K562 (cell line): ENCODE measurements at regions not wholly inside any gene's neighbourhood (a gene's known extent, or its start where the extent isn't known, plus 50 kb on each side); places are given as distances from the start of the nearest gene placed in this dataset.

Experiments used
- ATAC-seq: fragments of 200-7000 bp; cut with Tn5 transposase; 3 replicates; pipeline ENCODE4 v1.9.1; 2020; ENCODE audit warnings: moderate library complexity
- BruUV-seq: library from RNA; stranded (reverse); fragments of 400-500 nt; replicated peaks from 2 replicates; lab custom pipeline; 2021; lab: Mats Ljungman, UMichigan
- CTCF ChIA-PET: fragments of 300-600 bp; formaldehyde crosslinking; extraction: SDS; loops from one replicate; lab custom pipeline; 2021; ENCODE audit warnings: low intra/inter-chr PET ratio; lab: Yijun Ruan, JAX
- POLR2A ChIA-PET: fragments of 300-600, 350-650 bp; sonication (Branson Sonifier 250); formaldehyde crosslinking; extraction: SDS; loops from one replicate; lab custom pipeline; 2021; ENCODE audit warnings: antibody characterized with exemption, inconsistent platforms; lab: Yijun Ruan, JAX
- DNase-seq, 4 experiments: peaks; one replicate each; pipeline versions ENCODE4 v3.0.0 to v3.0.0-alpha.2; 2011 to 2018; ENCODE audit warnings: low spot score in 3 of 4, mixed read lengths in 3 of 4; ENCODE audit errors: extremely low read depth in 1 of 4
- FAIRE-seq: peaks from 2 replicates; lab custom pipeline; 2011; peaks lifted over from hg19 to GRCh38; lab: Jason Lieb, UNC
- H2AFZ ChIP-seq: 2 replicates; pipeline ENCODE4 v1.6.0; 2011; ENCODE audit warnings: low read depth, low read length, control low read depth, inconsistent platforms
- H3K27ac ChIP-seq: fragments of 200-600 bp; 3 replicates; pipeline ENCODE4 v1.8.0; 2011; ENCODE audit warnings: low read depth, mild to moderate bottlenecking, control low read depth, inconsistent platforms, low read length, moderate library complexity, mixed read lengths; ENCODE audit errors: extremely low read depth
- H3K27me3 ChIP-seq, 2 experiments: fragments of 300-600 bp in 1 of 2; 2 replicates in 1 of 2; 3 replicates in 1 of 2; pipeline versions ENCODE4 v1.6.0 to v1.8.0; 2011; ENCODE audit warnings: inconsistent platforms in 2 of 2, low read length in 2 of 2, mild to moderate bottlenecking in 1 of 2, mixed read lengths in 1 of 2, moderate library complexity in 1 of 2; ENCODE audit not compliant: control insufficient read depth in 2 of 2, insufficient read depth in 2 of 2
- H3K36me3 ChIP-seq: fragments of 300-600 bp; 3 replicates; pipeline ENCODE4 v1.8.0; 2011; ENCODE audit warnings: mild to moderate bottlenecking, low read length, inconsistent platforms; ENCODE audit not compliant: control insufficient read depth, insufficient read depth
- H3K4me1 ChIP-seq, 2 experiments: fragments of 200-600 bp in 1 of 2; replicated peaks in 1 of 2; 2 replicates in 1 of 2; 3 replicates in 1 of 2; pipeline versions ENCODE4 v1.5.1 to v1.8.0; 2011; ENCODE audit warnings: inconsistent platforms in 2 of 2, low read length in 2 of 2, mild to moderate bottlenecking in 1 of 2, mixed read lengths in 1 of 2, moderate library complexity in 1 of 2; ENCODE audit not compliant: control insufficient read depth in 2 of 2, insufficient read depth in 2 of 2
- H3K4me2 ChIP-seq: 2 replicates; pipeline ENCODE4 v1.6.1; 2011; ENCODE audit warnings: low read length, control low read depth, inconsistent platforms, mixed read lengths; ENCODE audit not compliant: insufficient read depth
- H3K4me3 ChIP-seq: fragments of 200-600 bp; sonication (generic), shearing (Covaris generic); 2 replicates; pipeline ENCODE4 v1.5.1; 2016; ENCODE audit warnings: control low read depth, inconsistent platforms
- H3K79me2 ChIP-seq: fragments of 200-600 bp; 3 replicates; pipeline ENCODE4 v1.8.0; 2011; ENCODE audit warnings: low read length, inconsistent platforms; ENCODE audit not compliant: control insufficient read depth, insufficient read depth
- H3K9ac ChIP-seq, 2 experiments: 2 replicates each; pipeline versions ENCODE4 v1.6.0 to v1.6.1; 2011; ENCODE audit warnings: low read depth in 2 of 2, low read length in 2 of 2, control low read depth in 1 of 2, inconsistent platforms in 1 of 2, mild to moderate bottlenecking in 1 of 2, mixed read lengths in 1 of 2; ENCODE audit not compliant: insufficient read depth in 1 of 2
- H3K9me1 ChIP-seq: one replicate; pipeline ENCODE4 v1.6.0; 2011; ENCODE audit warnings: inconsistent platforms, mild to moderate bottlenecking, low read length, moderate library complexity; ENCODE audit not compliant: control insufficient read depth, insufficient read depth
- H3K9me3 ChIP-seq: replicated peaks from 2 replicates; pipeline ENCODE4 v1.5.1; 2011; ENCODE audit warnings: low read depth, low read length, inconsistent platforms; ENCODE audit not compliant: control insufficient read depth, insufficient read depth
- H4K20me1 ChIP-seq: replicated peaks from 2 replicates; pipeline ENCODE4 v1.6.1; 2011; ENCODE audit warnings: low read length, inconsistent platforms, mixed read lengths; ENCODE audit not compliant: control insufficient read depth, insufficient read depth
- BCOR ChIP-seq: fragments of 450-650 bp; IDR thresholded peaks from 2 replicates; pipeline ENCODE4 v1.6.1; 2016
- CHD4 ChIP-seq: fragments of 200-600 bp; sonication (generic); IDR thresholded peaks from 3 replicates; pipeline ENCODE4 v1.6.1; 2012; ENCODE audit warnings: low read depth, mild to moderate bottlenecking, mixed read lengths, low read length, inconsistent platforms; ENCODE audit not compliant: insufficient read depth, insufficient replicate concordance, poor library complexity, severe bottlenecking
- EHMT2 ChIP-seq: fragments of 450-650 bp; IDR thresholded peaks from 2 replicates; pipeline ENCODE4 v1.6.1; 2018; ENCODE audit warnings: antibody characterized with exemption
- GTF2A2 ChIP-seq: IDR thresholded peaks from 2 replicates; pipeline ENCODE4 v1.6.1; 2016; ENCODE audit warnings: mild to moderate bottlenecking, missing genetic modification characterization, missing compliant biosample characterization
- HMG20B ChIP-seq: fragments of 250-450 bp; sonication (Bioruptor Pico); IDR thresholded peaks from 2 replicates; pipeline ENCODE4 v1.5.0; 2021; ENCODE audit warnings: mild to moderate bottlenecking
- HNRNPL ChIP-seq: fragments of 200-400 bp; formaldehyde crosslinking; IDR thresholded peaks from 2 replicates; pipeline ENCODE4 v1.6.1; 2017; ENCODE audit warnings: low read depth, mild to moderate bottlenecking, low read length
- NR2C1 ChIP-seq, 2 experiments: fragments of 450-650 bp; IDR thresholded peaks; 2 replicates each; pipeline ENCODE4 v1.6.1; 2017; ENCODE audit warnings: mild to moderate bottlenecking in 2 of 2, antibody characterized with exemption in 1 of 2, inconsistent platforms in 1 of 2, missing compliant biosample characterization in 1 of 2, missing genetic modification characterization in 1 of 2
- SMAD4 ChIP-seq: fragments of 250-450 bp; sonication (Bioruptor Pico); conservative IDR thresholded peaks from 2 replicates; pipeline ENCODE4 v1.8.0; 2021; ENCODE audit warnings: inconsistent platforms, mild to moderate bottlenecking, moderate library complexity
- TFAM ChIP-seq: fragments of 250-450 bp; sonication (Bioruptor Pico); conservative IDR thresholded peaks from 2 replicates; pipeline ENCODE4 v1.5.0; 2021; ENCODE audit warnings: mild to moderate bottlenecking, moderate library complexity
- ZNF253 ChIP-seq: fragments of 250-450 bp; sonication (Bioruptor Pico); conservative IDR thresholded peaks from 2 replicates; pipeline ENCODE4 v1.6.1; 2021; ENCODE audit warnings: mild to moderate bottlenecking
- ZNF431 ChIP-seq: sonication (generic); formaldehyde crosslinking; IDR thresholded peaks from 2 replicates; pipeline ENCODE4 v1.8.0; 2022; ENCODE audit warnings: mild to moderate bottlenecking, missing genetic modification reagents
- ZZZ3 ChIP-seq: fragments of 450-650 bp; IDR thresholded peaks from 2 replicates; pipeline ENCODE4 v1.6.1; 2016; ENCODE audit warnings: antibody characterized with exemption, mild to moderate bottlenecking, moderate library complexity
- WGBS: fragments of 100-300 bp; shearing (Covaris generic); methylation state at CpG from one replicate; pipeline ENCODE4 v1.1.6; 2016; ENCODE audit warnings: low coverage, mixed read lengths; ENCODE audit not compliant: insufficient coverage; ENCODE audit errors: missing lambda C conversion rate; 5-methylcytosine and 5-hydroxymethylcytosine counted together
- in situ Hi-C: fragments of 300-500 bp; cut with MboI; formaldehyde crosslinking; loops from 4 replicates; pipeline ENCODE4 v1.15.0; 2018; ENCODE audit warnings: inconsistent platforms, mixed read lengths
- intact Hi-C: fragments of 100-400 bp; cut with micrococcal nuclease; formaldehyde crosslinking; loops from 2 replicates; pipeline ENCODE4 v1.14.2; 2022

GRCh38 chr18:10209302-10209701 lies 245.1 kb upstream of the APCDD1 start (continued):
- TF ChIP-seq TFAM (CRISPR knock-in tag): no peak
- TF ChIP-seq CHD4: no peak
- TF ChIP-seq, all 486 proteins: peak for 0

DNA sequence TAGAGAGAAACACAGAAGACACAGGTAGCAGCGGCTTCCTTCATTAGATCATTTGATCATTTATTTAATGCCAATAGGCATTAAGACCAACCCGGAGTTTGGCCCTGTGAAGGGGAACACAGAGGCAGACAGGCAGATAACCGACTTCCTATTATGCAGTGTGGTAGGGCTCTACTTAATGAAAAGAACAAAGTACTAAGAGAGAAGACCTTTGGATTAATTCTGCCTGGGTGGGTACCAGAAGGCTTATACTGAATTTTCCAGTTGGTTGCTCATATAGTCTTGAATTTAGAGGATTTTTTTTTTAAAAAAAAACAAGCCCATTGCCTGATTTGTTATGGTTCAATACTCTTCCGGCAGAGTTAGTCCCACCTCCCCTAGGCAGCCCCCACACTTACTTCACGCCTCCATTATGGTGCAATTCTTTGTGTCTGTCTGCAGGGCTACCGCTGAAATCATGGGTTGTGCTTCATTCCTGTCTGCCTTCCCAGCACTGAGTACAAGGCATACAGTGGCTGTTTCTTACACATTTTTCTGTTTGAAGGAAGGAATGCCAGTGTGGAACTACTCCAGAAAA lies 244.3 kb upstream of the APCDD1 start:
- no peak overlapping the region for H3K9ac ChIP-seq
- H3K4me2 ChIP-seq: no peak overlapping the region
- no peaks in the 10 kb centered on the region for H3K9me3 ChIP-seq
- FAIRE-seq (no peak), ATAC-seq (no peak), DNase-seq (no peak)
- 0% methylated on average over 6 of the region's 6 CpGs for WGBS
- no peaks in the 10 kb centered on the region for H3K9me1 ChIP-seq
- CTCF ChIA-PET: no interaction called here
- POLR2A ChIA-PET: interaction anchor here (0.7 to 1.0 kb wide), 2 partner anchors 10 to 141 kb away, joined by 3 read pairs; no protein-coding TSS in a partner anchor
- H3K4me3 ChIP-seq: no peak overlapping the region
- TF ChIP-seq BCOR: no peak
- no peak for TF ChIP-seq NR2C1 (IDR thresholded peaks at IDR 0.05)
- no peak for TF ChIP-seq NR2C1 (tag; IDR thresholded peaks at IDR 0.05)
- TF ChIP-seq ZNF253 (CRISPR knock-in tag): no peak
- no peak for TF ChIP-seq ZNF431 (CRISPR knock-in tag)
- TF ChIP-seq SMAD4 (CRISPR knock-in tag): no peak
- TF ChIP-seq HMG20B (CRISPR knock-in tag): no peak
- TF ChIP-seq GTF2A2: no peak
- TF ChIP-seq ZZZ3: no peak
- TF ChIP-seq EHMT2: no peak
- TF ChIP-seq HNRNPL: no peak
- peaks cover 4 to 16% of the 10 kb centered on the region in 2 experiments; a peak in 3 of 5 replicates for H3K27me3 ChIP-seq
- H2AFZ ChIP-seq: no peak overlapping the region
- in situ Hi-C loops: no loop called here
- intact Hi-C loops: no loop called here
- no peaks in the 10 kb centered on the region for H4K20me1 ChIP-seq
- H3K4me1 ChIP-seq: no peaks in the 10 kb centered on the region
- BruUV-seq: no TSS peak
- no peaks in the 10 kb centered on the region for H3K79me2 ChIP-seq
- H3K36me3 ChIP-seq: no peaks in the 10 kb centered on the region
- no peak overlapping the region for H3K27ac ChIP-seq
